HG03432 (cell line): ENCODE measurements at regions not wholly inside any gene's neighbourhood (a gene's known extent, or its start where the extent isn't known, plus 50 kb on each side); places are given as distances from the start of the nearest gene placed in this dataset.
"Not testable (repeated sequence)": the region's sequence is repeated elsewhere in the genome, so short reads cannot be mapped to it uniquely, and the experiment has no call there.

Experiments used
- ATAC-seq: cut with Tn5 transposase; IDR thresholded peaks from one replicate; pipeline ENCODE4 v1.9.1; 2021; ENCODE audit warnings: mild to moderate bottlenecking, moderate library complexity; ENCODE audit not compliant: unreplicated experiment

DNA sequence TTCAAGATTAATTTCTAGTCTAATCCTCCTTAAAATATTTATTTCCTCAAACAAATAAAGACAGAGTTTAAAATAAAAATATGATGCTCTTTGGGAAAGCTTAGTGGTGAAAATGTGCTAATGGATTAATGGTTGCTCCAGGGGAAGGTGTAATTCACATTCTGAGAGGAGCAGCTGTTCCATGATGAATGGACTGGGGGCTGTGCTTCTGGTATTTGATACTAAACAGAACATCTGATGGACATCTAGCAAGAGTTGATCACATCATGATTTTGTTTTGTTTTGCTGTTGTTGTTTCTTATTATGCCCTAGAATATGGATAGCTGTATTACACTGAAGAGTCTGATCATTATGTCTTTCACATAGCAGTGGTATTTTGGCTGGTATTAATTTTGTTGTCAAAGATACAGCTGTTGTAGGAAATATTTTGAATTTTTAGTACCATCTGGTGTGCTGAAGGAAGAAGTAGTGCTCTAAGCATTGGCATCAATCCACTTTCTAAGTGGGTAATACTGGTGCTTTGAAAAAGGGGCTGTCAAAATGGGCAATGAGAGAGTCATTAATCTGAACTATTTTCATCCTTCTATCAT is 296.4 kb downstream of the ADAMTS20 start:
- no peak for ATAC-seq

DNA sequence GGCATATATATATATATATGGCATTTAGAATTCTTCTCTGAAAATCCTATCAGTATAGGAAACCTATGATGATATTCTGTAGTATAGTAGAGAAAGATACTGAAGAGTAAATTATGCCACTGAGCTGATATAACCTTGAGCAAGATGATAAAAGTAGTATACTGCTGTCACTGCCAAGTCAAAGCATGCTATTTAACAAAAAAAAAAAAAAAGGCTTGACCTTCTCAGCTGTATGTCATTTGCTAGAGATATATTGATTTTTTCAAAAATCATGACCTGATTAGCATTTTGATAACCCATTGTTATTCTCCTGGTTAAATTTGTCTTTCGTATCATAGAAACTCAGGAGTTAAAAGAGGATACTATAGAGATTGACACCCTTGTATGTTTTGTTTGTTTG is 299.4 kb downstream of the ADAMTS20 start:
- ATAC-seq: no peak

DNA sequence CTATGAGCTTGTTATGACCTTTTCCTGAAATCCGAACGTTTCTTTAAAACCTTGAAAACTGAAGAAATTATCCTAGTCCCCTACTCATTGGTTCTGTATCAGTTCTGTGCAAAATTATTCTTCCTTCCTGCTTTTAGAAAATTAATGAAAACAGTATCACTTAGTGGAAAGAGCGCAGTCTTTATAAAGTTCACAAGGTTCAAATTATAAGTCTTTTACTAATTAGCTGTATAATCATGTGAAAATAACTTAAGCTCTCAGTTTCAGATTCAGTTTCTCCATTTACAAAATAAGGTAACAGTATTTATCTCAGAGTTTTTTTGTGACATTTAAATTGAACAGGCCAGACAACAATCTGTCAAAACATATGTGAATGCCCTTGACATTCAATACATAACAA is 306.1 kb downstream of the ADAMTS20 start:
- ATAC-seq: no peak

DNA sequence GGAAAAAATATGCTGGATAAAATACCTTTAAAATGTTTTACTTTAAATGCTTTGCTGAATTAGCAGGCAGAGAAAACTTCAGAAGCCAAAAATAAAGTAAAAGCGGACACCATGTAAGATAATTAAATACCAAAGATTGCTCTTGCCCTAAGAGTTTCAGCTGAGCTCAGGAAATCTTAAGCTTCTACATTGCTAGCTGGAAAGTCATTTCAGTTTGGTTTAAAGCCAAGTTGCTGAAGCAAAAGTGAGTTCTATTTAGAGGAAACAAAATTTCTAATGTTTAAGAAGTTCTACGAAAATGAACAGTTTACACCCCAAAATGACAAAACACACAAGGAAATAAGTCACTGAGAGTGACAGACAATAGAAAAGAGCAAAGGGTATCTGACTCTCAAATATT is 310.0 kb downstream of the ADAMTS20 start:
- ATAC-seq: no peak

DNA sequence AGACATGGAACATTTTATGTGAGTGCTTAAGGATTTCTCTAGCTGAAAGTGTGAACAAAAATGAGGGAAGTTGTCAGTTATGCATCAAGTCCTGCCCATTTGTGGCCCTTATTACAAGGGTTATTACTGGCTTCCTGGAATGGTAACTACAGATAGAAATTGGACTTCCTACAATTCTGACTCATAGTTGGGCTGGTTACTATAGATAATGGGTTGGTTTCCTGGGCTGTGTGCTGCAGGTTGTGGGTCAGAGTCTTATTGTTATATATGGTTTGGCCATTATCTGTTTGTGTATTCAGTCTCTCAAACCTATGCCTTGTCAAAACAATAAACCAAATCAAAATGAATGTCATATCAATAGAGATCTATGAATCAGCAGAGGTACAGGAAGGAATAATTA is 313.7 kb downstream of the ADAMTS20 start:
- no peak for ATAC-seq

DNA sequence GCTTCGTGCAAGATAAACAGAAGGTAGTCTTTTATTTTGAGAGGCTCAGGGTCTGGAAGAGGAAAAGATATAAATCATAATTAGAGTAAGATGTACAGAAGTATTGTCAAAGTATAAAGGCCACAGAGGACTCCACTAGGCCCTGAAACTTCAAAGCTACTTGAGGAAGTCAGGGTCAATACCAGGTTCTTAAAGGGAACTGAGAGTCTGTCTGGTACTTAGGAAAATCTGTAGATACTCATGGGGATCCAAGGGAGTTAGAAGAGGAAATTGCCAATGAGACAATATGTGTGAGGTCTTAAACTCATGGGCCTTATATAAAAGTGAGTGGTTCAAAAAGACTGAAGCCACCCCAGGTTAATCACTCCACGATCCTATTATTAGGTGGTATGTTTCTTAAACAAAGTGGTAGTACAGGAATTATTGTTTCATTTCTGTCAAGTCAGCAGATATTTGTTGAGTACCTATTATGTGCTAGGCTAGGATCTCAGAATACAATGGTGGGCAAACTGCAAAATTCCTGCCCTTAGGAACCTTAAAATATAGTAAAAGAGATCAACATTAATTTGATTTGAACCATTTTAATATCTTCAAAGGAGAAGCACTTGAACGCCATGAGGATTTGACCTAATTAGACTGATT is 314.6 kb downstream of the ADAMTS20 start:
- ATAC-seq: no peak

DNA sequence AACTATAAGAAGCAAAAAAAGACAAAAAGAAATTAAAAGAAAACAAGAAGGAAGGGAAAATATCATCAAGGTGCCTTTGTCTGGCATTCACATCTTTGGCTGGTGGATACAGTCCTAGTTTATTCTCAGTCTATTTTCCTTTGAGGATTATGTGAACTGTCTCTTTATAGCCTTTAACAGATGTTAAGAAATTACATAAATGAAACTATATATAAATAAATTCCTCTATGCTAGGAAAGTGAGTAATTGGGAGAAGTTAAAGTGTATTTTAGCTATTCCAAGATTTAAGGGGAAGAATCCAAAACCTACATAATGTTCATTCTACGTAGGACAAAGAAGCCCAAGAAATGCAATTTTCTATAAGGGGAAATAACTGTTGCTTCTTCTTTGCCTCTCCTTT is 316.3 kb downstream of the ADAMTS20 start:
- ATAC-seq: no peak

DNA sequence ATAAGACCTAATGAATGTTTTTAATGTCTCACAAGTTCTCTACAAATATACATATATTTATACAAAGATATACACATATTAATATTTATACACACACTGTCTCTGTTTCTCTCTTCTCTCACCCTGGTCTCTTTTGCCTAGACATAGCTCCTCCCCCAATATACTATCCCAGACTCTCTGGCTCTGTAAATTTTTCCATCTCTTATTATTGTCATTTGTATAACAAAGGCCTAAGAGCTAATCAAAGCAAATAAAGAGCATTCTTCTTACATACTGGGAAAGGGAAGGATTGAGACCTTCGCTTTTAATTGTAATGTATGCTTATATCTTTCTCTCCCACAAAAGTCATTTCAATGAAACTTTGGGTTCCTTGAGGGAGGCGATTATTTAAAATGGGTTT is 318.1 kb downstream of the ADAMTS20 start:
- ATAC-seq: no peak

DNA sequence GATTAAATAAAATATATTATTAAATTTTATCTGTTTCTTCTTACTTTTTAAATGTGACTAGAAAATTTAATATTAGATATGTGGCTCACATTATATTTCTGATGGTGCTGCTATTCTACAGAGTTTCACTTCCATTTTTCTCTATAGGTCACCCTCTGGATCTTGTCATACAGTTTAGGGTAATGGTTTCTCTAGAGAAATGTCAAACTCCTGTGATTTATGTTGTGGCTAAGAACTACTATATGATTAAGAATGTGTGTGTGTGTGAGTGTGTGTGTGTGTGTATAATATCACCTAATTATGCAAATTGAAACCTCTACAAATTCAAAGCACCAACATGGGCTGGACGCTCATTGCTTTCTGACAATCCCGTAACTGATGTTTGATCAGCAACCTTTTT is 325.9 kb downstream of the ADAMTS20 start:
- no peak for ATAC-seq

DNA sequence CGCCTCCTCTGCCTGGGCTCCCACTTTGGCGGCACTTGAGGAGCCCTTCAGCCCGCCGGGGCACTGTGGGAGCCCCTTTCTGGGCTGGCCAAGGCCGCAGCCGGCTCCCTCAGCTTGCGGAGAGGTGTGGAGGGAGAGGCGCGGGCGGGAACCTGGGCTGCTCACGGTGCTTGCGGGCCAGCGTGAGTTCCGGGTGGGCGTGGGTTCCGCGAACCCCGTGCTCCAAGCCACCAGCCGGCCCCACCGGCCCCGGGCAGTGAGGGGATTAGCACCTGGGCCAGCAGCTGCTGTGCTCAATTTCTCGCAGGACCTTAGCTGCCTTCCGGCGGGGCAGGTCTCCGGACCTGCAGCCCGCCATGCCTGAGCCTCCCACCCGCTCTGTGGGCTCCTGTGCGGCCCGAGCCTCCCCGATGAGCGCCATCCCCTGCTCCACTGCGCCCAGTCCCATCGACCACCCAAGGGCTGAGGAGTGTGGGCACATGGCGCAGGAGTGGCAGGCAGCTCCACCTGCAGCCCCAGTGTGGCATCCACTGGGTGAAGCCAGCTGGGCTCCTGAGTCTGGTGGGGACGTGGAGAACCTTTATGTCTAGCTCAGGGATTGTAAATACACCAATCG is 327.7 kb downstream of the ADAMTS20 start:
- ATAC-seq: not testable (repeated sequence)

DNA sequence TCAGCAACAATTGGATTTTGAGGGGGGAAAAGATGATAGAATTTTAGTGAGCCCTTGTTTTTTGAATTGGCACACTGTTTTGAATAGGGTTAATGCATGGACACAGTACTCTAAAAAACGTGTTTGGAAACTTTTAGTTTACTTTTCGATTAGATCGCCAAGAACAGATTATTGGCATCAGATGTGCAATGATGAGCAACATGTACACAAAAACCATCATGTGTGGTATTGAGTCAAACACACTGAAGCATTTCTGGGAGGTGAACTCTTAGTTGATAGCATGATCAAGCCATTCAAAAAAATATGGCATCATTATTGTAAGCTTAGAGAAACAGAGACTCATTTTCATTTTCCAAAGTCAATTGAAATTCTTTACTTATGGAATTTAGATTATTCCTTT is 329.2 kb downstream of the ADAMTS20 start:
- no peak for ATAC-seq

DNA sequence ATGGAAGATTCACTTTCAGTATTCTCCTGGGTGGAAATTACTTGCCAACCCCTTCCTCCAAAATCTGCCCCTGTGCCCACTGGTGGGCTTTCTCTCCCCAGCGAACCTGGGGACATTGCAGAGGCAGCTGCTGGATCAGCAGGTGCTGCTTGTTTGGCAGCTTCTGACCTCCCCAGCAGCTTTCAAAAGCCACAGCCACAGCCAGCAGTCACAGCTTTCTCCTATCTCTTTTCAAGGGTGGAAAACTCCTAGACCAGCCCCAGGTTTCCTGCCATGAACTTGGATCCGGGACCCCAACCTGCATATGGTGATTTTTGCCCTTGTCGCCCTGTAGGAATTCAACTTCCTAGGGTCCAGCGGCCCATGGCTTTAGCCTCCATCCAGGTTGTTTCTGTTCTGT is 330.8 kb downstream of the ADAMTS20 start:
- no peak for ATAC-seq

DNA sequence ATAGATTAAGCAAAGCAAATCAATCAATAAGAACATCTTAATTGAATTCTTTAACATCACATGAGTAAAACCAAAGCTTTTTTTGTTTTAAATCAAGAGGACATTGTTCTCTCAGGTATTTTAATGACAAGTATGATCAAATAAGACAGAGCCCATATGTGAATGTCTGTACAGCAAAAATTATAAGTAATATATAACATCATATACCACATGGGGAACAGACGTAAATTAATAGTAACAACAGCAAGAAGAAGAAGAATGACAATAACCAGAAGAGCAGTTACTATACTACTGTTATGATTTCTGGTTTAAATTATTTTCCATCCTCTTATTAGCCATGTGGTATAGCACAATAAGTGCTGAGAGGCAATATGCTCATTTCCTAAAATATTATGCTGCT is 335.5 kb downstream of the ADAMTS20 start:
- no peak for ATAC-seq

DNA sequence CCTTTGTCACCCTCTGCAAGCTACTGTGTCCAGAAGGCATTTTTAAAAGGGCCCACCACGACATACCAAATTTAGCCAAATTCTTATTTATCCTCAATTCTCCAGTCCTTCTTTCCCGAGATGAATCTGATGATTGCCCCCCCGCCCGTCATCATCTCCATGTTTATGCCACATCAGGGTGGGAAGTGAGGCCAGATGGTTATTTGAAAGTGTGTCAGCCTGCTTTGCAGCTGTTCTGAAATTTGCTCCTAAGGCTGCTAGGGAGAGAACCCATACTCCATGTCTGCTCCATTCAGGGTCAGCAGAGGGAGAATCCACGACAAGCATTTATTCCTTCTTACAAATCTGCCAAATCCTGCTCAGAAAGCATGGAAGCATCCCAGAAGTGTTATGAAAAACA is 337.8 kb downstream of the ADAMTS20 start:
- no peak for ATAC-seq

DNA sequence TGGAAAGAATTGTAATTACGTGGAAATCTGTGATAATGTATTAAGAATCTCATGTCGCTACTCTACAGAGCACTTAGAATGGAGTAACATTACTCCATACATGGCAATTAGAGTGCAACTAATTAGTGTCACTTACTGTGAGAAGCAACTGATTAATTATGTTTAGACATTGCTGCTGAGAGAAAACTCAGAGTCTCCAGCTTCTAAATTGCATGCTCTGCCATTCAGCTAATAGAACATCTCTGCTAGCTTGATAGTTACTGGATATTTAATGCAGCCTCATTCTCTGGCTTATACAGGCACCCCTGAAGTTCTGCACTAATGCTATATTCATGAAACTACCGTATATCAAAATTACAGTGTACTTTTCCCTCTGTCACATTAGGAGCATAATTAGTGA is 338.4 kb downstream of the ADAMTS20 start:
- no peak for ATAC-seq

DNA sequence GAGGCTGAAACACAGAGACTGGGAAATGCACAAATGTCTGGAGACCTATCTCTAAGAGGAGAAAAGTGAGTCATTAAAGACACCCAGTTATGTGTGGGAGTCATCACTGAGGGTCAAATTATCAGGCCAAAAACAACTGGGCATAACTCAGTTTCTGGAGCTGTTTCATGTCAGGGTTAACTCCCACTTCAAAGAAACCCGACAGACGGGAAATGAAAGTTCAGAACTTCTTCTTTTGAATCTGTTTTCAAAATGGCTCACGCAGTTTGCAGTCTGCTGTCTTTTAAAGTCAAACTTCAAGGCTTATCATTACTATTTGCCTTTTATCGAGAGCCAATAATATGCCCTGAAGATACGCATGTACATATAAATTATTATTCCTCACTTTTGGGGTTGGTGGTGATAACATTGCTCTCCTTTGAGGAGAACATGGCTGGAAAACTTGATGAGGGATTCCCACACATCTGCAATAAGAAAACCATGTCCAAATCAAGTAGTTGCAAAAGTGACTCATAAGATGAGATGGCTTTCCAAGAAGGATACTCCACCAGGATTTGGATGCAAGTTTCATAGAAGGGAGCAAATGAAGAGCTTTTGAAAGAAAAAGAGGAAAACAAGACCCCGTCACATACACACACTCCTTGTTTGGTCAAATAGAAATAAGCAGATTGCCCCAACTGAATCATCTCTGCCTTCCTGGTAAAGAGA is 341.4 kb downstream of the ADAMTS20 start:
- ATAC-seq: peak; percentile 99

DNA sequence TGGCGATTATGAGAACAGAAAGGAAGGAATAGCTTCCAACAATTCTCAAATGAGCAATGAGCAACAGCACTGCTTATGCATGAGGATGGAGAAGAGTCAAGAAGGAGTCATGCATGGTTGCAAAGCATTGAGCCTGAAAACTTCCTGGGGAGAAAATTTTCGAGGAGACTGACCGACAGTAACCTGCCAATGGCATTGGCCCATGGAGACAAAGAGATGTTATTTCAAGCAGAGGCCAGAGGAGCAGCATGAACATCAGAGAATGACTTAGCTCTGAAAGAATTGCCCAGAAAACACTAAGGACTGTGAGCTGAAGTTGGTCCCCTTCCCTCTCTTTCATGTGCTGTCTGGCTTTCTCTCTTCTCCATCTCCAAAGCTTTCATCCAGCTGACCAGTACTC is 343.4 kb downstream of the ADAMTS20 start:
- ATAC-seq: no peak

DNA sequence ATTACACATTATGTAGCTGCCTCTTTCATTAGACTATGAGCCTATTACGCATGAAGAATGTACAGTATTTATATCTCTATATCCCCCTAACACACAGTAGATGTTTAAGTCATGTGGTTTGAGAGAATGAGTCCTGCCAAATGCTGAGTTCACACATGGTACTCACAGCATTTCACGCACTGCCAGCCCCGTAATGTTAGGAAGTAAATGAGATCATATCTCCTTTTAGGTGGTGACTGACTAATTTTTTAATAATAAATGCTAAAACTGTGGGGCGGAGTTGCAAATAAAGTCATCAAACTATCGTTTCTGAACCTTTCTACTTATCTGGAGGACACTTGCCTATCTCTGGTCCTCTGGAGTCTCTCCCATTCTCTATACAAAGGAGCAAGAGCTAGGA is 343.8 kb downstream of the ADAMTS20 start:
- ATAC-seq: no peak

DNA sequence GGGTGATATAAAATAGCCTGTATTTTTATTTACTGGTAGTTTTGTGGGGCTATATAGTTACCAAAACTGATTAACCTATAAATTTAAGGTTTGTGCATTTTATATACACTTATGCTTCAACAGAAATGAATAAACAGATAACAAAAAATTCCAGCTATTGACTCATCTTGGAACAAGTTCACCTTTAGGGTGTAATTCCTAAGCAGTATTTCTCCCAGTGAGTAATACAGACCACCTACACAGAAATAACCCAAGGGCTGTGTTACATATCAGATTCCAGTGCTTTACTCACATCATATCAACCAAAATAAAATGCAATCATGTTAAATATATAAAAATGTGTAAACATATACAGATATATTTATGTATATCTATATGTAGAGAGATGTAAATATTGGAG is 345.6 kb downstream of the ADAMTS20 start:
- ATAC-seq: no peak

DNA sequence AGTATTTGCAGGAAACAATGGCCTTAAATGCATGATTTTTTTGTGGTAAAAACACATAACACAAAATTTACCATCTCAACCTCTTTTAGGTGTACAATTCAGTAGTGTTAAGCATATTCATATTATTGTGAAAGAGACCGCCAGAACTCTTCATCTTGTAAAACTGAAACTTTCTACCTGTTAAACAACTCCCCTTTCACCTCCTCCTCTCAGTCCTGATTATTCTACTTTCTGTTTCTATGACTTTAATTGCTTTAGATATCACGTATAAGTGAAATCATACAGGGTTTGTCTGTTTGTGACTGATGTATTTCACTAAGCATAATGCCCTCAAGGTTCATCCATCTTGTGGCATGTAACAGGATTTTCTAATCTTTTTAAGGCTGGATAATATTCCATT is 353.4 kb downstream of the ADAMTS20 start:
- ATAC-seq: no peak

DNA sequence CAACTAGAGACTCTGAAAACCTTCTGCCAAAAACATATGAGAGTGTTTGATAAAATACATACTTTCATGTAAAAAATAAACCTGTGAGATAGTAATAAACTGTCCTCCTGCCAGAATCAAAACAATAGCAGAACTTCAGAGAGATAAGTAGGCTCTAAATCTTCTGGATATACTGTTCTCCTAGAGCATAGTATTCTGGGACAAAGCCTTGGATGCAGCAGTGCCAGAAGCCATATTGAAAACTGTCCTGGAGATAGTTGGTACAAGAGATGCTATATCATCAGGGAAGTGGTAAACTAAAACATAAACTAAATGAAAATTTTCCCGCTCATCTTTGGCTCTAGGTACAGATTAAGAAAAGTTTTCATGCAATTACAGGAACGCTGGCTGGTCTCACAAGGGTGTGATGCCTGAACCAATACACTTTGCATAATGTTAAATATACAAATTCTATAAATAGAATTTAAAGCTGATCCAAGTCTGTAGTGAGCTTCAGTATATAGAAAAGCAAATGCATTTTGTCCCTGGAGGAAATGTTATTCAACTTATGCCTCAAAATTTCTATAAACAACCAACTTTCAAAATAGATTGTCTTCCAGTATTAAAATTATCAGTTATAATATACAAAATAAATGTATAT is 355.6 kb downstream of the ADAMTS20 start:
- ATAC-seq: no peak

DNA sequence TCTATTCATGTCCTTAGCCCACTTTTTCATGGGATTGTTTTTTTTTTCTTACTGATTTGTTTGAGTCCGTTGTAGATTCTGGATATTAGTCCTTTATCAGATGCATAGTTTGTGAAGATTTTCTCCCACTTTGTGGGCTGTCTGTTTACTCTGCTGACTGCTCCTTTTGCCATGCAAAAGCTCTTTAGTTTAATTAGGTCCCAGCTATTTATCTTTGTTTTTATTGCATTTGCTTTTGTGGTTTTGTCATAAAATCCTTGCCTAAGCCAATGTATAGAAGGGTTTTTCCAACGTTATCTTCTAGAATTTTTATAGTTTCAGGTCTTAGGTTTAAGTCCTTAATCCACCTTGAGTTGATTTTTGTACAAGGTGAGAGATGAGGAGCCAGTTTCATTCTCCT is 358.9 kb downstream of the ADAMTS20 start:
- ATAC-seq: not testable (repeated sequence)
